H1 (cell line): ENCODE measurements at regions not wholly inside any gene's neighbourhood (a gene's known extent, or its start where the extent isn't known, plus 50 kb on each side); places are given as distances from the start of the nearest gene placed in this dataset.

Experiments
- CTCF ChIA-PET: fragments of 300-600 bp; sonication (Branson Sonifier 250); formaldehyde crosslinking; loops from one replicate; lab custom pipeline; 2021; ENCODE audit not compliant: partially characterized antibody; lab: Charles Lee
- POLR2A ChIA-PET: fragments of 300-600 bp; sonication (Branson Sonifier 250); formaldehyde crosslinking; loops from one replicate; lab custom pipeline; 2021; ENCODE audit warnings: inconsistent platforms; ENCODE audit not compliant: partially characterized antibody; lab: Charles Lee
- DNase-seq, 2 experiments: peaks; one replicate each; pipeline versions ENCODE4 v3.0.0 to v3.0.0-alpha.2; 2010 to 2022; ENCODE audit warnings: low spot score in 2 of 2, low read depth in 1 of 2, mixed read lengths in 1 of 2
- FAIRE-seq: peaks from 2 replicates; lab custom pipeline; 2011; peaks lifted over from hg19 to GRCh38; lab: Jason Lieb, UNC
- H2AFZ ChIP-seq: 2 replicates; pipeline ENCODE4 v1.8.1; 2012; ENCODE audit warnings: low read length, inconsistent platforms
- H2AK5ac ChIP-seq: 2 replicates; pipeline ENCODE4 v1.6.1; 2013; ENCODE audit warnings: low read depth, low read length
- H2BK120ac ChIP-seq: replicated peaks from 2 replicates; pipeline ENCODE3; 2013; ENCODE audit warnings: low read depth, low read length, inconsistent platforms
- H2BK12ac ChIP-seq: 2 replicates; pipeline ENCODE4 v1.6.1; 2013; ENCODE audit warnings: low read depth, low read length
- H2BK15ac ChIP-seq: 2 replicates; pipeline ENCODE4 v1.6.1; 2013; ENCODE audit warnings: low read length
- H2BK20ac ChIP-seq: 2 replicates; pipeline ENCODE4 v1.6.1; 2013; ENCODE audit warnings: low read length
- H2BK5ac ChIP-seq: 2 replicates; pipeline ENCODE4 v1.6.1; 2013; ENCODE audit warnings: low read depth, low read length
- H3K14ac ChIP-seq: 2 replicates; pipeline ENCODE4 v1.6.1; 2013; ENCODE audit warnings: inconsistent platforms; ENCODE audit not compliant: insufficient read length
- H3K18ac ChIP-seq: 2 replicates; pipeline ENCODE4 v1.6.1; 2013; ENCODE audit warnings: low read length; ENCODE audit errors: extremely low read depth
- H3K23ac ChIP-seq: 2 replicates; pipeline ENCODE4 v1.6.1; 2013; ENCODE audit warnings: inconsistent platforms; ENCODE audit not compliant: insufficient read length
- H3K23me2 ChIP-seq: 2 replicates; pipeline ENCODE4 v1.6.1; 2013; ENCODE audit warnings: low read depth, low read length
- H3K27ac ChIP-seq: 2 replicates; pipeline ENCODE4 v1.6.1; 2011; ENCODE audit warnings: low read depth, low read length, inconsistent platforms
- H3K27me3 ChIP-seq, 4 experiments: replicated peaks in 1 of 4; 1 replicate in 1 of 4; 2 replicates in 3 of 4; pipeline versions ENCODE4 v1.6.1 to v1.8.1; 2011 to 2013; ENCODE audit warnings: low read length in 3 of 4, mild to moderate bottlenecking in 3 of 4, inconsistent platforms in 2 of 4, mixed read lengths in 2 of 4, moderate library complexity in 1 of 4; ENCODE audit not compliant: control insufficient read depth in 3 of 4, insufficient read depth in 3 of 4; ENCODE audit errors: extremely low read depth in 1 of 4
- H3K36me3 ChIP-seq, 4 experiments: 2 replicates each; pipeline versions ENCODE4 v1.6.1 to v1.8.1; 2011 to 2013; ENCODE audit warnings: mild to moderate bottlenecking in 4 of 4, low read length in 3 of 4, moderate library complexity in 2 of 4, control low read depth in 1 of 4, inconsistent platforms in 1 of 4; ENCODE audit not compliant: insufficient read depth in 4 of 4, control insufficient read depth in 2 of 4
- H3K4ac ChIP-seq: replicated peaks from 2 replicates; pipeline ENCODE3; 2013; ENCODE audit warnings: low read length, low read depth, mixed read lengths, inconsistent platforms; ENCODE audit not compliant: insufficient read length
- H3K4me1 ChIP-seq, 4 experiments: replicated peaks in 1 of 4; 1 replicate in 1 of 4; 2 replicates in 3 of 4; pipeline versions ENCODE4 v1.6.1 to v1.8.1; 2011 to 2013; ENCODE audit warnings: low read length in 3 of 4, inconsistent platforms in 2 of 4, mixed read lengths in 1 of 4; ENCODE audit not compliant: insufficient read depth in 4 of 4, control insufficient read depth in 3 of 4
- H3K4me2 ChIP-seq, 2 experiments: 2 replicates each; pipeline versions ENCODE4 v1.6.1 to v1.8.1; 2011 to 2013; ENCODE audit warnings: low read depth in 2 of 2, low read length in 2 of 2, control low read depth in 1 of 2, inconsistent platforms in 1 of 2, mild to moderate bottlenecking in 1 of 2; ENCODE audit not compliant: insufficient read depth in 1 of 2
- H3K4me3 ChIP-seq, 4 experiments: fragments of 200-600, 300-600 bp in 1 of 4; sonication (generic), shearing (Covaris generic), sonication (Bioruptor Twin) in 1 of 4; 2 replicates each; pipeline versions ENCODE4 v1.5.1 to v1.8.1; 2011 to 2016; ENCODE audit warnings: low read length in 4 of 4, low read depth in 3 of 4, control low read depth in 2 of 4, inconsistent platforms in 2 of 4, mild to moderate bottlenecking in 2 of 4, mixed read lengths in 1 of 4, moderate library complexity in 1 of 4; ENCODE audit not compliant: insufficient read depth in 2 of 4; ENCODE audit errors: extremely low read depth in 1 of 4
- H3K56ac ChIP-seq: replicated peaks from 2 replicates; pipeline ENCODE3; 2013; ENCODE audit warnings: low read depth, mild to moderate bottlenecking, mixed read lengths, low read length, inconsistent platforms; ENCODE audit not compliant: insufficient read length
- H3K79me1 ChIP-seq: 2 replicates; pipeline ENCODE4 v1.6.1; 2013; ENCODE audit warnings: low read depth, low read length, control low read depth
- H3K79me2 ChIP-seq, 2 experiments: 2 replicates each; pipeline versions ENCODE4 v1.6.1 to v1.8.1; 2012 to 2013; ENCODE audit warnings: low read length in 2 of 2, mild to moderate bottlenecking in 2 of 2, inconsistent platforms in 1 of 2; ENCODE audit not compliant: insufficient read depth in 2 of 2, control insufficient read depth in 1 of 2
- H3K9ac ChIP-seq, 4 experiments: replicated peaks in 1 of 4; 1 replicate in 1 of 4; 2 replicates in 3 of 4; pipeline versions ENCODE4 v1.6.1 to v1.8.1; 2011 to 2013; ENCODE audit warnings: low read depth in 3 of 4, low read length in 3 of 4, control low read depth in 2 of 4, mild to moderate bottlenecking in 2 of 4, moderate library complexity in 2 of 4, inconsistent platforms in 1 of 4; ENCODE audit errors: extremely low read depth in 1 of 4
- H3K9me3 ChIP-seq, 2 experiments: 2 replicates each; pipeline versions ENCODE4 v1.6.1 to v1.8.1; 2012 to 2013; ENCODE audit warnings: mild to moderate bottlenecking in 2 of 2, moderate library complexity in 2 of 2, control low read depth in 1 of 2, inconsistent platforms in 1 of 2, low read depth in 1 of 2, low read length in 1 of 2, mixed read lengths in 1 of 2; ENCODE audit not compliant: insufficient read depth in 2 of 2
- H4K20me1 ChIP-seq, 2 experiments: replicated peaks in 1 of 2; 2 replicates each; pipeline versions ENCODE3 to v1.8.1; 2011 to 2013; ENCODE audit warnings: inconsistent platforms in 2 of 2, low read length in 2 of 2, mild to moderate bottlenecking in 1 of 2; ENCODE audit not compliant: insufficient read depth in 2 of 2, control insufficient read depth in 1 of 2
- H4K5ac ChIP-seq: 2 replicates; pipeline ENCODE4 v1.6.1; 2013; ENCODE audit warnings: low read length, low read depth, mixed read lengths, inconsistent platforms; ENCODE audit not compliant: insufficient read length
- H4K8ac ChIP-seq: 2 replicates; pipeline ENCODE4 v1.8.0; 2013; ENCODE audit warnings: mild to moderate bottlenecking, moderate library complexity, low read length, inconsistent platforms; ENCODE audit not compliant: insufficient read depth; ENCODE audit errors: extremely low read depth
- H4K91ac ChIP-seq: replicated peaks from 2 replicates; pipeline ENCODE3; 2013; ENCODE audit warnings: low read length, mixed read lengths, inconsistent platforms; ENCODE audit not compliant: insufficient read length
- ATF3 ChIP-seq: IDR thresholded peaks from 2 replicates; pipeline ENCODE4 v1.6.1; 2011; ENCODE audit warnings: low read depth, mild to moderate bottlenecking, low read length; ENCODE audit not compliant: insufficient read depth
- BACH1 ChIP-seq: IDR thresholded peaks from 2 replicates; pipeline ENCODE4 v1.6.1; 2012; ENCODE audit warnings: low read length, improper control_type of control experiment
- CHD2 ChIP-seq: IDR thresholded peaks from 2 replicates; pipeline ENCODE4 v1.6.1; 2012; ENCODE audit warnings: low read length, improper control_type of control experiment
- JUND ChIP-seq: IDR thresholded peaks from 2 replicates; pipeline ENCODE4 v1.6.1; 2011; ENCODE audit warnings: mild to moderate bottlenecking, improper control_type of control experiment, low read length
- NRF1 ChIP-seq: IDR thresholded peaks from 2 replicates; pipeline ENCODE4 v1.6.1; 2011; ENCODE audit warnings: mild to moderate bottlenecking, low read depth, low read length, improper control_type of control experiment
- SP2 ChIP-seq: IDR thresholded peaks from 2 replicates; pipeline ENCODE4 v1.6.1; 2012; ENCODE audit warnings: mild to moderate bottlenecking, low read length, inconsistent platforms
- SRF ChIP-seq: IDR thresholded peaks from 2 replicates; pipeline ENCODE4 v1.6.1; 2011; ENCODE audit warnings: mild to moderate bottlenecking, low read depth, low read length, moderate library complexity
- WGBS, 2 experiments: shearing (Covaris generic) in 1 of 2; methylation state at CpG; one replicate each; pipeline versions ENCODE4 v1.1.6 to v1.1.7; 2013 to 2015; ENCODE audit warnings: low lambda C conversion rate in 2 of 2, mixed read lengths in 2 of 2, inconsistent platforms in 1 of 2, low coverage in 1 of 2, missing lambda C conversion rate in 1 of 2; ENCODE audit not compliant: insufficient replicate concordance in 2 of 2, insufficient coverage in 1 of 2, insufficient read length in 1 of 2; ENCODE audit errors: extremely low coverage in 1 of 2, missing lambda C conversion rate in 1 of 2; 5-methylcytosine and 5-hydroxymethylcytosine counted together

GRCh38 chr7:25707768-25708620 is 444.0 kb upstream of the NFE2L3 start:
- H2BK20ac ChIP-seq, result no peak overlapping the region
- no peak for DNase-seq
- no peak overlapping the region for H2AK5ac ChIP-seq
- H3K79me1 ChIP-seq, result no peaks in the 10 kb centered on the region
- TF ChIP-seq JUND (no peak), SRF (no peak), BACH1 (no peak), NRF1 (no peak), CHD2 (no peak), ATF3 (no peak), SP2 (no peak)
- H3K27ac ChIP-seq, result no peak overlapping the region
- no peak overlapping the region for H2BK120ac ChIP-seq
- no peaks in the 10 kb centered on the region for H3K23me2 ChIP-seq
- H4K20me1 ChIP-seq, result no peaks in the 10 kb centered on the region
- ChIA-PET CTCF (interaction anchor here (0.8 to 1.6 kb wide), 6 partner anchors 10 to 317 kb away, joined by 3 to 4 read pairs (median 3); no protein-coding TSS in a partner anchor), POLR2A (no interaction called here)
- H3K36me3 ChIP-seq, result no peaks in the 10 kb centered on the region
- no peak overlapping the region for H3K18ac ChIP-seq
- no peak overlapping the region for H2BK5ac ChIP-seq
- no peaks in the 10 kb centered on the region for H3K27me3 ChIP-seq
- H4K5ac ChIP-seq, result no peak overlapping the region
- no peak overlapping the region for H3K56ac ChIP-seq
- 85% methylated on average over 9 of the region's 9 CpGs; no CpG with 5 or more reads in 1 of the 2 experiments for WGBS, 2 experiments
- no peaks in the 10 kb centered on the region; a peak in 1 of 7 replicates for H3K4me1 ChIP-seq
- no peak overlapping the region for H2BK12ac ChIP-seq
- H3K14ac ChIP-seq, result no peak overlapping the region
- no peak overlapping the region for H3K4ac ChIP-seq
- no peak overlapping the region for H3K9ac ChIP-seq
- H4K91ac ChIP-seq, result no peak overlapping the region
- H3K23ac ChIP-seq, result no peak overlapping the region
- H4K8ac ChIP-seq, result no peak overlapping the region
- H3K4me3 ChIP-seq, result no peak overlapping the region
- no peaks in the 10 kb centered on the region for H3K79me2 ChIP-seq
- FAIRE-seq, result no peak
- H2AFZ ChIP-seq, result no peak overlapping the region; the same call in 1 of the 2 replicates
- H2BK15ac ChIP-seq, result no peak overlapping the region
- H3K9me3 ChIP-seq, result no peaks in the 10 kb centered on the region
- H3K4me2 ChIP-seq, result no peak overlapping the region
